Fibroblast of peridontal ligament (primary cell): ENCODE measurements at regions not wholly inside any gene's neighbourhood (a gene's known extent, or its start where the extent isn't known, plus 50 kb on each side); places are given as distances from the start of the nearest gene placed in this dataset.
"Not testable (repeated sequence)": the region's sequence is repeated elsewhere in the genome, so short reads cannot be mapped to it uniquely, and the experiment has no call there.

ENCODE experiments used
- DNase-seq: peaks from one replicate; pipeline ENCODE4 v3.0.0-alpha.2; 2010; ENCODE audit errors: extremely low read depth

DNA sequence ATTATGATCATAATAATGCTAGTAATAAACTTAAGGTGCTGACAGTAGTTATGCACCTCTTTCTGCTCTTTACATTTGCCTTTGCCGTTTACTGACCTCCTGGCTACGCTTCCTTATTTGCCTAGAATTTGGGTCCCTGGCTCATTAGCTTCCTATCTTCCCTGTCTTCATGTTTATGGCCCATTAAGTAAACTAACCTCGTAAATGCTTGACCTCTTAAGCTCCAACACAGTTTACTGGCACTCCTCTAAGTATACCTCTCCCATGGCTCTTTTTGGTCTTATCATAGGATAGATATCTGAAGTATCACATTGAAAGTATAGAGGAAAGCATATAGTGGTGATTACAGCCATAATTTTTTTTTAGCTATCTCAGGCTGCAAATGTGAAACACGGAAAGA lies 657.3 kb upstream of the SLC39A10 start:
- no peak for DNase-seq

DNA sequence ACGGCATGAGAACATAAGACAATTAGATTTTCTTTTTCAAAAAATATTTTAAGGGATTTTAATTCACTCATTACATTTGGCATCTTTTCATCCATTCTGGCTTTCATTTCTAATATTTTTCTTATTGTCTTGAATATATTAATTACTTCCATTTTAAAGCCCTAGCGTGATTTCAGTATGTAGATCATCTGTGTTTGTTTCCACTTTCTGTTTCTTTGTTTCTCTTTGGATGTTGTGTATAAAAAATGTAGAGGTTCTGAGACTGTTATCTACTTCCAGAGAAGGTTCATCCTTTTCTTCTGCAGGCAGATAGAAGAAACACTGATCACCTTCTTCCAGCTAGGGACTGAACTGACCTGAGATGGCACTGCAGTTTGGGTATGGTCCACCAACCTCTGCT lies 664.4 kb upstream of the SLC39A10 start:
- DNase-seq = no peak

DNA sequence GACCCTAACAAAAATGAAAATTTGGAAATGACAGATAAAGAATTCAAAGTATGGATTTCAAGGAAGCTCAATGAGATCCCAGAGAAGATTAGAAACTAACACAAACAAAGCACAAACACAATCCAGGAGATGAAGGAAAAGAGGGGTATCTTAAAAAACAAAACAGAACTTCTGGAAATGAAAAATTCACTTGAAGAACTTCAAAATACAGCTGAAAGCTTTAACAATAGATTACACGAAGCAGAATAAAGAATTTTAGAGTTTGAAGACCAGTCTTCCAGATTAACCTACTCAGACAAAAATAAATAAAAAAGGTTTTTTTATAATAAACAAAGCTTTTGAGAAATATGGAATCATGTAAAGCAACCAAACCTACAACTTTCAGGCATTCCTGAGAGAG lies 671.8 kb upstream of the SLC39A10 start:
- DNase-seq = no peak

DNA sequence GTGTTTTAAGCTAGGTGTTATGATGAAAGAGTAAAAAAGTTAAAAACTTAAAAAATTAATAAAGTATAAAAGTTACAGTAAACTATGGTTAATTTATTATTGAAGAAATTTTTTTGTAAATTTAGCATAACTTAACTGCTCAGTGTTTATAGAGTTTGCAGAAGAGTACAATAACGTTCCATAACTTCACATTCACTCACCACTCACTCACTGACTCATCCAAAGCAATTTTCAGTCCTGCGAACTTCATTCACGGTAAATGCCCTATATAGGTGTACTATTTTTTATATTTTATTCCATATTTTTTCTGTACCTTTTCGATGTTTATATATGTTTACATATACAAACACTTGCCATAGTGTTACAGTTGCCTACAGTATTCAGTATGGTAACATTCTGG lies 694.8 kb upstream of the SLC39A10 start:
- no peak for DNase-seq

DNA sequence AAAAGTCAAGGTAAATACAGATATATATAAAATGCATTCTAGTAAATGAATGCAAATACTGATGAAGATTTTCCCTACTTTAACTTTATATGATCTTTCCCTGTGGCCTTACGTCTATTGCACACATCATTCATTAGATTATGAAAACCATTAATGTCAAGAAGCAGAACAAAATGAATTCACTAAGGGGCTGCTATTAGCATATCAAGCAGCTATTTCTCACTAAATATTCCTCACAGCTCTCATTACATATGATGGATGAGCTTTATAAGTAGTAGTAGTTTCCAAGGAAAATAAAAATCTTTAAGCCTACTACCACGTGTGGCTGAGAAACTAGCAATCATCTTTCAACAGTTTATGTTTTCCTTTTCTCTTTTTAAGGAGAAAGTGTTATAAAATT lies 702.8 kb upstream of the SLC39A10 start:
- no peak for DNase-seq

DNA sequence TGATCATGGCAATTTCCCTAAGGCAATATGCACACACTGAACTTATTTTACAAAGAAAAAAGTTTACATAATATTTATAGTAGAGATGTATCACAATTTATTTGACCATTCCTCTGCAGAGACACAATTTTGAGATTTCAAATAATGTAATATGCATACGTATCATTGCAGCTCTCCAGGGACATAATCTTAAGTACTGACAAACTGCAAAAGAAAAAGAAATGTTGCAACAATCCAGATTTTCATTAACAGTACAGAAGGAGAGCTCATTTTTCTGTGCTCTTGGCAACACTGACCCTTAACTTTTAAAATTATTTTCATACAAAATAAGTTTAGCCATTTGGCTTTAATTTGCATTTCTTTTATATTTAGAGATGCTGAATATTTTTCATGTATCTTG lies 710.2 kb upstream of the SLC39A10 start:
- no peak for DNase-seq

DNA sequence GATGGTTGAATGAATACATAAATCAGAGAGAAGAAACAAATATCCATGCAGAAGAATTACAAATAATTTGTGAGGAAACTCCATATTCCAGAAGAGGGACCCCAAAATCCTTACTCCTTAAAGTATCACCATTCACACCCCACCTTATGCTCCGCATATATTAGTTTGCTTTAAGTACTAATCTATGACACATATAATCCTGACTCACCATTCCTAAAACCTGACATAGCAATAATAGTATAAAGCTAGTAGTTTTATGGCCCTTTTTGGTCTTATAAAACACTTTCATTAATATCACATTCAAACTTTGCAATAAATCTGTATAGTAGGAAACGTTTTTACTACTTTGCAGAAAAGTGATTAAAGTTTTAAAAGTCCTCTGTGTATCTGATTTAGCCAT lies 719.0 kb upstream of the SLC39A10 start:
- no peak for DNase-seq

DNA sequence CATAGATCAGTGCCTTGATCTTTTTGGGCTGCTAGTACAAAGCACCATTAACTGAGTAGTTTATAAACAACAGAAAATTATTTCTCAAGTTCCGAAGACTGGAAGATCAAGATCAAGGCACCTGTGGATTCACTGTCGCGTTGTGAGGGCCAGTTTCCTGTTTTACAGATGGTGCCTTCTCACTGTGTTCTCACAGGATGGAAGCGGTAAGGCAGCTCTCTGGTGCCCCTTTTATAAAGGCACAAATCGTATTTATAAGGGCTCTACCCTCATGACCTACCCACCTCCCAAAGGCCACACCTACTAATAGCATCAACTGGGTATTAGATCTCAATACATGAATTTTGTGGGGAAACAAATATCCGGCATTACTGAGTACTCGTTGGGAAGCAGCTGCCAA lies 729.5 kb upstream of the SLC39A10 start:
- DNase-seq = no peak

DNA sequence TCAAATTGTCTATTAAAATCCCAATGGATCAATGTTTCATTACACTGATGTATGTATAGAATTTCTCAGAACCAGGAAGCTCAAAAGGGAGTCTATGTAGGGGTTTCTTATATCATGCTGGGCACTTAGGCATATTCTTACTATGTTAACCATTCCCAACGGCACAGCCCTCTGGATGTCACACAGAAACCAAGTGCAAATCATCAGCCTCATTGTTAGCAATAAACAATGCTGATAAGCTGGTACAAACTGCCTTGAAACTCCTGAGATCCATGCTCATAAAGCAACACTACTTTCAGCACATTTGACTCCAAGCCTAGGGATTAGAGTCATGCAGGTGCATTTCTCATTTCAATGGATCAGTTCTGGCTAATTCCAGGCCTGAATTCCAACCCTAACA lies 730.2 kb upstream of the SLC39A10 start:
- DNase-seq = no peak

DNA sequence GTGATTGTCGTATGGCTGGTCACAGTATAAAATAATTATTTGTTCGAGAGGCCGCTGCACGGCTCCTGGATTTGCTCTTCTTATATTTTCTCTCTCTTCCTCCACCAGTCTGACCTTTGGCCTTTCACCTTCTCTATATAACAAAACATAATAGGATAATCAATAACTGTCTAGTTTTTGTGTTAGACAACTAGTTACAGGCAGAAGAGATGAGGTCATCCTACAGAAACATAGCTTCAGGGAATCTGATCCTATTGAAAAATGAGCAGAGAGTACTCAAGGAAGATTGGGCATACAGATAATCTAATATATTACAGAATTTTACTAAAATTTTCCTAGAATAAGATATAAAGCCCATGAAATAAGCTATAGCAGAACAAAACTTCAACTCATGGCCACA lies 731.3 kb upstream of the SLC39A10 start:
- DNase-seq = no peak

DNA sequence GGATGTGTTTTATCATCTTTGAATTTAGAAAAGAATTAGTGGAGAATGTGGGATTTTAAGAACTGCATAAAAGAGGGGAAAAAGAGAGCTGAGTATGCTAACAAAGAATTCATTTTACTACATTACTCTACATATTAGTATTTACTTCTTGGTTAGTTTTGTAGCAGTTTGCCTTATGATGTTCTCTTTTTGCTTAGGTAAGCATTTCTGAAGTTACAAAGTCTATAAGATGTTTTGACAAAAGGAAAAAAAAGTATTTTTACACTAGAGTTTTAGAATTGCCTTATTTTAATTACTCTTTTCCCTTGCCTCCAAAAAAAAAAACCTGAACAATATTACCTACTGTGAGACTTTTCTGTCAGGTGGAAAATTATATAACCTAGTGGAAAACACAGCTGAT lies 739.5 kb upstream of the SLC39A10 start:
- no peak for DNase-seq

DNA sequence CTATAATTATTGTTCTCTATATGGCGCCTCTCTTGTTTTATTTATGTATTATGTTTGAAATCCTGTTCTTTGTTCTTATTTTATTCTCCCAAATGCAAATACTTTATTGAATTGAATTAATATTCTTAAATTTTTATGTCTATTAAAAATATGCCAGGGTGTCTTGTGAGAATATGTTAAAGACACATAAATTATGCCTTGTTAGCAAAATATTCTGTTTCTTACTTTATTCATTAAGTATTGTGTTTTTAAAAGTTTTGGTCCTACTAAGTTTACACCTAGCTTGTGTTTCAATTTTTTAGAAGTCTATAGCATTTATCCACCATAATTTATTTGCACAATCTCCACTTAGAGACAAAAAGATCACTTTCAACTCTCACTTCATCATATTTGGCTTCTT lies 741.5 kb upstream of the SLC39A10 start:
- no peak for DNase-seq

DNA sequence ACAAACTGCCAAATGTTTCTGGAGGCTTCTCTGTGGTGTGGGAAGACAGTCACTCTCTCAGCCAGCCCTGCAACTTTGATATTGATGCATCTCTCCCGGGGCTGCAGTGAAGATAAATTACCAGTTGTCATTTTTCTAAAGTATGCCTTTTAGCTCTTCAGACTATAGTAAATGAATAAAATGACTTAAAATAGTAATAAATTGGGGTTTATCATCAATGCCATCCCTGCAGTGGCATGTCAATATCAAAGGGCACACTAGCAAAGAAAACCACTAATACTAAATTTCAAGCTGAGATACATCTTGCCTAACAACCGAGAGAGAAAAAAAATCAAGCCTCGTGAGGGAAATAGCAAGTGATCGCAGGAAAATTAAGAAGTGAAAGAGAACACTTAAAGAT lies 749.5 kb upstream of the SLC39A10 start:
- DNase-seq = no peak

DNA sequence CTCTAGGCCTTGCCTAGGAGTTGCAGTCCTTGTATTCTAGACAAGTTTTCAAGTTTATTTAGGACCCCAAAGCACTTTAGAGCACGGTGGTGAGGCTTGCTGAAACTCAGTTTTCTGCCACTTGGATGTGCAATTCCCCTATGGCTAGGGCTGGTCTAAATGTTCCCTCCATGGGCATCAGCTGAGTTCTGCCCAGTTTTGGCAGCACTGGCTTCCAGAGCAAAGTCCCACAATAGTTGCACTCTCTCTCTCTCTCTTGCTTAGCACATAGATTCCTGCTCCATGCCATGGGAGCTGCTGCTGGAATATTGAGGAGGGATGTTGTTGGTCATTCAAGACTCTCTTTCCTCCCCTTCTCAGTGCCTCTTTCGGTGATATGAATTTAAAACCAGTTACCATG lies 760.2 kb upstream of the SLC39A10 start:
- DNase-seq = no peak

DNA sequence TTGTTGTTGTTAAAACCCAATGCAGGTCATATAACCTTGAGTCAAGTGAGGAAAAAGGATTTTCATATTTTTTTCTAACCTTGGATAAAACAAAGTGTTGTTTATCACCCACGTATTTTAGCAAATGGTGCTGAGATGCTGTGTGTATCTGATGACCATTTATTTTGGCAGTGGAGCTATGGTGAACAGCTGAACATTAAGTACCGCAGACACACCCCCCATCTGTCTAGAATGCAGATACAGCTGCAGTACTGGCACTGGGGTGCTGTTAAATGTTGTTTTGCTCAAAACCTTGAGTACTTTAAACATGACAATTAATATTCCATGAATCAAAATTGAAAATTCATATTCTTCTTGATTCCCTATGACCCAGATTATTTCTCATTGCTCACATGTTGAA lies 773.3 kb upstream of the SLC39A10 start:
- DNase-seq = no peak

DNA sequence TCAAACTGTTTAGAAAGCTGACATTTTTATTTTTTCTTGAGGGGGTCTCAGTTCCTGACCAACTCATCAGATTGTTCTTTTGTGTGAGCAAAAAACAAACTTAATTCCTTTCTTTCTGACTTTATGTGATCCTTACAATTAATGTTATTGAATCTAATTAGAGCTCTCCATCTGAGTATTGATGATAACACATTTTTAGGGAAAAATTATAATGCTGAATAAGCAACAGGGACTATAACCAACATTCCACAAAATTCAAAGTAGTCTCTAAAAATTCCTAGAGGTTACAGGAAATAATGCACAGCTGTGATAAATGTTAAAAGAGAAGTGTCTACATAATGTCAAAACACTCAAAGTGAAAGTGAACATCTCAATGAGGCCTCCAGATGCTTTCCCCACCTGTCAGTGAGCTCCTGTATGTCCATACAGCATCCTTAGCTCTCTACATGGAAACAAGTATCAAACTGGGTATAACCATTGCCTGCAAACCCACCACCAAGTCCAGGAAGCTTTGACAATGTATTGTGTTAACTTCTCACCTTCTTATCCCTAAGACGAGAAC lies 786.0 kb upstream of the SLC39A10 start:
- DNase-seq = no peak

DNA sequence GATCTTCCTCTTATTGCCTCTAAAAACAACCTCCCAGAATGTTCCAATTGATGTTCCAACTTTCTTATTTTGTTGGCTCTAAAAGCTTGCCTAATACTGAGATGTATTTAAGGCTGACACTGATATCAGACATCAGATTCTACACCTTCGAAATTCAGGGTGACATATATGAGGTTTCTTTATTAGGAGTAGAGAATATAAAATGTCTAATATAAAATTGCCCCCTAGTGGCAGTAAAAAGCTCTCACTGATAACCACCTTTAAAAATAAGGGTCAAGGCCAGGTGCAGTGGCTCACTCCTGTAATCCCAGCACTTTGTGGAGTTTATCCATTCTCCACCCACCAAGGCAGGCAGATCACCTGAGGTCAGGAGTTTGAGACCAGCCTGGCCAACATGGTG lies 789.7 kb upstream of the SLC39A10 start:
- DNase-seq = no peak

DNA sequence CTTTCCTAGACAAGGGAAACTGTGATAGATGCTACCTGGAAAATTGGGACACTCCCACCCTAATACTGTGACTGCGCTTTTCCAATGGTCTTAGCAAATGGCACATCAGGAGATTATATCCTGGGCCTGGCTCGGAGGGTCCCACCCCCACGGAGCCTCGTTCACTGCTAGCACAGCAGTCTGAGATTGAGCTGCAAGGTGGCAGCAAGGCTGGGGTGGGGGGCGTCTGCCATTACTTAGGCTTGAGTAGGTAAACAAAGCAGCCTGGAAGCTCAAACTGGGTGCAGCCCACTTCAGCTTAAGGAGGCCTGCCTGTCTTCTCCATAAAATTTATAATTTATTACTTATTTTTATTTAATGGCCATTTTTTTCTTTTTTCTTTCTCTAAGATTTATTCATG lies 802.1 kb upstream of the SLC39A10 start:
- no peak for DNase-seq

DNA sequence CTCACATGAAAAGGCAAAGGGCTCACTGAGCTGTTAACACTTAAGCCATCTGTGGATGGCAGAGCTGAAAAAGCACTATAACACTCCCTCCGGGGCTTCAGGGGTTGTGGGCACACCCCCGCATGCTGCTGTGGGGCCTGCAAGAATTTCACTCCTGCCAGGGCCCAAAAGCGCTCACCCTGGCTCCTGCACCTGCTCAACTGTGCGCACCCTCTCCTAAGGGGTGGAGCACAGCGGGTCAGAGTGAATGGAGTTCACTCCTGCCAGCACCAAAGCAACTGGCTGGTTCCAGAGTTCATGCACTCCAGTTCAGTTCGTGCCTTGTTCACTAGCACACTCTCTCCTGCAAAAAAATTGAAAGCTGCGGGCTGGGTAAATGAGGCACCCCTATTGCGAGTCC lies 814.2 kb upstream of the SLC39A10 start:
- DNase-seq = no peak

DNA sequence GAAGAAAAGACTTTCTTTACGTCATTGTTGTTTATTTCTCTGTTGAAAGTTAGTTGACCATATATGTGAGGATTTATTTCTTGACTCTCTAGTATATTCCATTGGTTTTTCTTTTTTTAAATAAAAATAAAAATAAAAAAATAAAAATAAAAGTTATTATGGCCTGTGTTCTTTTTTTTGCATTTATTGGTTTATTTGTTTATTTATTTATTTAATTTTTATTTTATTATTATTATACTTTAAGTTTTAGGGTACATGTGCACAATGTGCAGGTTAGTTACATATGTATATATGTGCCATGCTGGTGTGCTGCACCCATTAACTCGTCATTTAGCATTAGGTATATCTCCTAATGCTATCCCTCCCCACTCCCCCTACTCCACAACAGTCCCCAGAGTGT lies 822.7 kb upstream of the SLC39A10 start:
- not testable (repeated sequence) for DNase-seq

DNA sequence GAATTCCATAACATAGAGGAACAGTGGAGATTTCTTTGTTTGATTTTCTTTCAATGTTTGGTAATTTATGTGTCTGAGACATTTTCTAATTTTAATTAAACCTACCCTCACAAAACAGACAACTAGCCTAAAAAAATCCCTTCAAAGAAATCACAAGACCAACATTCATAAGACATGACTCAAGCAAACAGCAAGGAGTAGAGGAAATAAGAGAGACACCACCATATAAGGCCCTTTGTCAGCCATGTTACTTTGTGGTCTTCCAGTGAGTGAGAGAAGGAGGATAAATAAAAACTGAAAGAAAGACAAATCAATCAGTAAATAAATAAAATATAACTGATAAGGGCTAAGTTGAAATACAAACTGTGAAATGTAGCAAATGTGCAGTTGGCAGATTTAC lies 830.8 kb upstream of the SLC39A10 start:
- no peak for DNase-seq

DNA sequence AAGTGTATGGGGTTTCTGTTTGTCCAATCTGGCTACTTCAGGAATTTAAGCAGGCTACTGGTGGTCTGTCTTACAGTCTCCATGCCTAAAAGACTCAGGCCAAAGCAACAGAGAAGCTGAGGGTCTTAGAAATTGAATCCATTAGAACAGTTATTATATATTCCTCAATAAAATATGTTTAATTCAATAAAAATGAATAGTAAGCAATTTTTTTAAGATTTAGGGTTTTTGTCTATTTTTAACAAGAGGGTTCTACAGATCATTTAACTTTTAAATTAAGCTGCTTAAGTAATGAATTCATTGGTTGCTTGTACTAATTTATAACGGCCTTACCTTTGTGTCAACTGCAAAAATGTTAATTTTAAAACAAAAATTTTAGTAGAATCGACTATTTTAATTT lies 832.6 kb upstream of the SLC39A10 start:
- DNase-seq = no peak

DNA sequence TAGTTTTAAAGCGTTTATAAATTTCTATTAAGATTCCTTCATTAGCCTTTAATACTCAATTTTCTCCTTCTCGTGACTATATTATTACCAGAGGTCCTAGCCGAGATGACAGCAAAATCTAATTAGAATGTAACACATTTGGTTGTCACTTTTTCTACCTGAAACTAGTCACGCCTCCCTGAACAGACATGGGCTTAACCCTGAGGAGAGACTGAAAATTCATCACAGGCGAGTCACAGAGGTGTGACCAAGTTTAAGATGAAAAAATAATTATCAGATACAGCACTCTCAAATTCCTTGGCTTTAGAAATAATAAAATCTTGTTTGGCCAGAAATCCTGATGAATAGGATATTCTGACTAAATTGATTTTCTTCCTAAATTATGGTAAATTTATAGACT lies 834.4 kb upstream of the SLC39A10 start:
- no peak for DNase-seq

DNA sequence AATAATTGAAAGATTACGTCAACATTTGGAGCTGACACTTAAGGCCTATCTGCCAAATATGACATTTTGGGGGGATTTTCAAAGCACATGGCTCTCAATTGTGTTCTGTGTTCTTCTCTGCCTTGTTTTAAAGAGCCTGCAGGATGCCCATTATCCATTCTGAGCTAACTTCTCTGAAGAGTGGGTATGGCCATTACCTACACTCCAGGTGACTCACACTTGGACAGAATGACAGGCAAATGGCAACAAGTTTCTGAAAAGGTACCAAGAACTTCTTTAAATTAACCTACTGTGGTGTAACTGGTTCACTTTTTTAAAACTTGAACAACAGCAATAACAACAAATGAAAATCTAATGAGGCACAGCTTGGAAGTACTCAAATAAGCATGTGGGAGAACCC lies 834.9 kb upstream of the SLC39A10 start:
- no peak for DNase-seq

DNA sequence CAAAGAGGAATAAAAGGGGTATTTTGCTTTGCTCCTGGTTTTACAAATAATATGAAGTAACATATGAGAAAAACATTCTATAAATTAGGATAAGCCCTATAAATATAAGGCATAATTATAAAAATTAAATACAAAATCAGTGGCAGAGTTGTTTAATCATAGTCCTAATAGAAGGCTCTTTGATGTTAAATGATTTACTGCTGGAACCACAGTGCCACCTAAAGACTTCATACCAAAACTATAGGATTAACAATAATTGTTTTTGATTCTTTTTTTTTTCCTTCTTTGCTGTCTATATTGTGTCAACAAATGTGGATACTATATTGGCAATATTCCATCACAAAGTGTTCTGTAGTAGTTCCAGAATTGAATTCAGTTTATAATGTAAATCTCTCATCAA lies 837.7 kb upstream of the SLC39A10 start:
- no peak for DNase-seq
